ENCODE measurements at regions not wholly inside any gene's neighbourhood (a gene's known extent, or its start where the extent isn't known, plus 50 kb on each side); places are given as distances from the start of the nearest gene placed in this dataset.

- Mint-ChIP-seq H3K27ac (no peak overlapping the region), H3K9me3 (no peaks in the 10 kb centered on the region), H3K4me1 (ENCODE audit: unreplicated experiment) (no peaks in the 10 kb centered on the region), H3K4me3 (no peak overlapping the region), H3K36me3 (no peaks in the 10 kb centered on the region), H3K27me3 (no peaks in the 10 kb centered on the region)
- TF ChIP-seq, protein P1, sequence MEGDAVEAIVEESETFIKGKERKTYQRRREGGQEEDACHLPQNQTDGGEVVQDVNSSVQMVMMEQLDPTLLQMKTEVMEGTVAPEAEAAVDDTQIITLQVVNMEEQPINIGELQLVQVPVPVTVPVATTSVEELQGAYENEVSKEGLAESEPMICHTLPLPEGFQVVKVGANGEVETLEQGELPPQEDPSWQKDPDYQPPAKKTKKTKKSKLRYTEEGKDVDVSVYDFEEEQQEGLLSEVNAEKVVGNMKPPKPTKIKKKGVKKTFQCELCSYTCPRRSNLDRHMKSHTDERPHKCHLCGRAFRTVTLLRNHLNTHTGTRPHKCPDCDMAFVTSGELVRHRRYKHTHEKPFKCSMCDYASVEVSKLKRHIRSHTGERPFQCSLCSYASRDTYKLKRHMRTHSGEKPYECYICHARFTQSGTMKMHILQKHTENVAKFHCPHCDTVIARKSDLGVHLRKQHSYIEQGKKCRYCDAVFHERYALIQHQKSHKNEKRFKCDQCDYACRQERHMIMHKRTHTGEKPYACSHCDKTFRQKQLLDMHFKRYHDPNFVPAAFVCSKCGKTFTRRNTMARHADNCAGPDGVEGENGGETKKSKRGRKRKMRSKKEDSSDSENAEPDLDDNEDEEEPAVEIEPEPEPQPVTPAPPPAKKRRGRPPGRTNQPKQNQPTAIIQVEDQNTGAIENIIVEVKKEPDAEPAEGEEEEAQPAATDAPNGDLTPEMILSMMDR (conservative IDR thresholded peaks at IDR 0.05) = no peak
- DNase-seq (ENCODE audit: extremely low spot score, unreplicated experiment) = no peak
Measured at GRCh38 chr4:12555011-12555410, 929.1 kb downstream of the RAB28 start.

DNA sequence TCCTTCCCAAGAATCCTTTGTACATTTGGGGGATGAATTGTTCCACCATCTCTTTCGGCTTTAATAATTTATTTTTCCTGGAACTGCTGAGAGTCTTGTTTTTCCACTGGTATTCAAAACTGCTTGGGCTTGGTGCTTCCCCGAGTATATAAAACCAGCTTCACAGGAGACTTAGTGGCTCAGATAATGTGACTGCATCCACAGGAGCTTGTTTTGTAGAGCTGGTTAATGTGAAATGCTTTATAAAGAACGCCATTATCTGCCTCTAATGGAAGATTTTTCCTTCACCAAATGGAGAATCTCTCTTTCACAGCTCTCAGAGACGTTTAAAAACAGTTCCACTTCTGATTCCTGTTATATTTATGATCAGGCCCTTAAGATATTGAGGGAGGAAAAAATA is 935.5 kb downstream of the RAB28 start:
- no peak for DNase-seq (ENCODE audit: extremely low spot score, unreplicated experiment)
- Mint-ChIP-seq H3K4me3 (no peak overlapping the region), H3K4me1 (ENCODE audit: unreplicated experiment) (no peaks in the 10 kb centered on the region), H3K27ac (no peak overlapping the region), H3K36me3 (no peaks in the 10 kb centered on the region), H3K9me3 (no peaks in the 10 kb centered on the region), H3K27me3 (no peaks in the 10 kb centered on the region)
- TF ChIP-seq, protein P1 (conservative IDR thresholded peaks at IDR 0.05) = no peak

DNA sequence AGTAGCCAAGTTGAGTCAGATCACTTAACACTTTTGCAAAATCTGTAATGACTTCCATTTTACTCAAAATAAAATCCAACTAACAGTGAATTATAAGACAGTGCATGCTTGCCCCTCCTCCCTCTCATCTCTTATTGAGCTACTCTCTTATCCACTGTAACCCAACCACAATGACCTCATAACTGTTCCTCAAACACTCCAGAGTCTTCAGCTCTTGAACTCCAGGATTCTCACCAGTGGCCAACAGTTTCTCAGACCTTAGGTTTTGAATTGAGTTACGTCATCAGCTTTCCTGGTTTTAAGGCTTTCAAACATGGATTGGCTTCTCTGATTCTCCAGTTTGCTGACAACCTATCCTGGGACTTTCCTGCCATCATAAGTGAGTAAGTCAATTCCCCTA is 938.3 kb downstream of the RAB28 start:
- Mint-ChIP-seq H3K4me3 (no peak overlapping the region), H3K9me3 (no peaks in the 10 kb centered on the region), H3K36me3 (no peaks in the 10 kb centered on the region), H3K27ac (no peak overlapping the region), H3K4me1 (ENCODE audit: unreplicated experiment) (no peaks in the 10 kb centered on the region), H3K27me3 (no peaks in the 10 kb centered on the region)
- no peak for DNase-seq (ENCODE audit: extremely low spot score, unreplicated experiment)
- TF ChIP-seq, protein P1 (conservative IDR thresholded peaks at IDR 0.05) = no peak

GRCh38 chr4:12538162-12538561 is 946.0 kb downstream of the RAB28 start:
- H3K27me3 Mint-ChIP-seq = no peaks in the 10 kb centered on the region
- no peak overlapping the region for H3K27ac Mint-ChIP-seq
- no peak for DNase-seq (ENCODE audit: extremely low spot score, unreplicated experiment)
- H3K36me3 Mint-ChIP-seq = no peaks in the 10 kb centered on the region
- H3K4me1 Mint-ChIP-seq (ENCODE audit: unreplicated experiment) = peaks cover 5% of the 10 kb centered on the region
- TF ChIP-seq, protein P1 (conservative IDR thresholded peaks at IDR 0.05) = no peak
- H3K9me3 Mint-ChIP-seq = no peaks in the 10 kb centered on the region
- H3K4me3 Mint-ChIP-seq = no peak overlapping the region

- Mint-ChIP-seq H3K27me3 (no peaks in the 10 kb centered on the region), H3K9me3 (no peaks in the 10 kb centered on the region), H3K36me3 (no peaks in the 10 kb centered on the region), H3K4me3 (no peak overlapping the region), H3K27ac (no peak overlapping the region), H3K4me1 (ENCODE audit: unreplicated experiment) (peaks cover 2% of the 10 kb centered on the region)
- TF ChIP-seq, protein P1 (conservative IDR thresholded peaks at IDR 0.05) = no peak
- no peak for DNase-seq (ENCODE audit: extremely low spot score, unreplicated experiment)
Measured at GRCh38 chr4:12534684-12535083, 949.5 kb downstream of the RAB28 start.

GRCh38 chr4:12519426-12519825 is 964.7 kb downstream of the RAB28 start:
- Mint-ChIP-seq H3K9me3 (no peaks in the 10 kb centered on the region), H3K4me1 (ENCODE audit: unreplicated experiment) (no peaks in the 10 kb centered on the region), H3K36me3 (no peaks in the 10 kb centered on the region), H3K27ac (no peak overlapping the region), H3K4me3 (no peak overlapping the region), H3K27me3 (no peaks in the 10 kb centered on the region)
- DNase-seq (ENCODE audit: extremely low spot score, unreplicated experiment) = no peak
- TF ChIP-seq, protein P1 (conservative IDR thresholded peaks at IDR 0.05) = no peak

All from type B pancreatic cell (in vitro differentiated cells).